HG03565 (cell line): ENCODE measurements at regions not wholly inside any gene's neighbourhood (a gene's known extent, or its start where the extent isn't known, plus 50 kb on each side); places are given as distances from the start of the nearest gene placed in this dataset.

Experiments used
- ATAC-seq: cut with Tn5 transposase; IDR thresholded peaks from one replicate; pipeline ENCODE4 v1.9.1; 2021; ENCODE audit warnings: mild to moderate bottlenecking, moderate library complexity; ENCODE audit not compliant: unreplicated experiment

DNA sequence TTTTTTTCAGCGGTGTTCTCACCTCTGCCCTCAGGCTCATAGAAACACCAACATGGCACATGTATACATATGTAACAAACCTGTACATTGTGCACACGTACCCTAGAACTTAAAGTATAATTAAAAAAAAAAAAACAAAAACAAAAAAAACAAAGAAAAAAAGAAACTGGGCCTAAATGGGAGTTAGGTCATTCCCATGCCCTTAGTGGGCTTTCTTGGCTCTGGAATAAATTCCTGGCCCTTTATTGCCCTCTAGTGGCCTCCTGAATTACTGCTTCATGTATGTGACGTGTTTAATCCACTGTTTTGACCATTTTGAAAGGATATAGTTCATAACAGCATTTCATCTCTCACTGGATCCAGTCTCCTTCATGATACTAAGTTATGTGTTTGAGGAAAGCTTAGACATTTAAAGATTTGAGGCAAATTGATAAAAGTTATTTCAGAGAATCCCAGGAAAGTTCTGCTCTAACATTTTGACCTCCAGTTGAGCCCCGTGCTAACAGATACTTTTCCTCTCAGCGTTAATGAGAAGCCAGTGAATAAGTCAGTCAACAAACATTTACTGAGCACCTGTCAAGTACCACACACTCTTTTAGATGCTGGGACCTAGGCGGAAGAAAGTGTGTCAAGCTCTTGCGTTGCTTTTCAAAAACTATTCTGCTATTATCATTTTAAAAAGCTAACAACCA is 54.7 kb upstream of the SYPL1 start:
- ATAC-seq: no peak

DNA sequence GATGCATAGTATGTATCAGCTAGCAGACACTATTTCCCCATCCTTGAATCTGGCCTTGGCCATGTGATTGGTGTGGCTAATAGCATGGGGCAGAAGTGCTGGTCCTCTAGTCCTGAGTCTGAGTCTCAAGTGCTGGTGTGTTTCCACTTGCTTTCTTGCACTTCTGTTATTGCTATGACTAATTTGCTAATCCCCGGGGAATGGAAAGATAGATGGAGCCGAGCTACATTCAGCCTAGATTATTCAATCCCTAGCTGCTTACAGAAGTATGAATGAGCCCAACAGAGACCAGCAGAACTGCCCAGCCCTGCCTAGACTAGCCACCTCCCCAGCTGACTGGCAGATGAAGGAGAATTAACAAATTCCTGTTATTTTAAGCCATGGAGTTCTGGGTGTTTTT is 53.2 kb upstream of the SYPL1 start:
- ATAC-seq: no peak

DNA sequence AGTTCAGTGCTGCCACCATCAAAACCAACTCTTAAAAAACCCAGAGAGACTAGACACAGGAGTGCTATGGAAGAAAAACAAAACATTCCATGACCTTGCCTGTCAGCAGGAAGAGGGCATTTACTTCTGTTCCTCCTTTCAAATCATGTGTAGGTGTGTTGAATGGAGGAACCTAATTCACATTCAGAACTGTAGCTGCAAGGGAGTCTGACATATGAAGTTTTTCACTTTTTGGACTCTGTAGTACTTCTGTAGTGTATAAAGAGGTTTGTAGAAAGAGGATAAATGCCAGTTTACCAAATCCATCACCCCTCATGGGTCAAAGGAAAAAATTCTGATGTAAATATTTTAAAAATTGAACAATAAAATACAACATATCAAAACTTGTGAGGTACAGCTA is 51.1 kb upstream of the SYPL1 start:
- no peak for ATAC-seq
